ENCODE measurements at regions not wholly inside any gene's neighbourhood (a gene's known extent, or its start where the extent isn't known, plus 50 kb on each side); places are given as distances from the start of the nearest gene placed in this dataset.
A peak's percentile ranks its signal among the peaks of the same experiment; 100 is the strongest.

- Histone ChIP-seq H3K27me3 (no peaks in the 10 kb centered on the region), H3K9me3 (no peaks in the 10 kb centered on the region), H3K27ac (no peak overlapping the region), H3K4me3 (no peak overlapping the region), H3K36me3 (no peaks in the 10 kb centered on the region), H3K4me1 (no peaks in the 10 kb centered on the region)
- DNase-seq (no peak), ATAC-seq (no peak)
- intact Hi-C loops (cut with DNase I) = no loop called here
- TF ChIP-seq CTCF (IDR thresholded peaks at IDR 0.05) = no peak
Measured at GRCh38 chr20:41978875-41979274, 360.7 kb upstream of the CHD6 start.

DNA sequence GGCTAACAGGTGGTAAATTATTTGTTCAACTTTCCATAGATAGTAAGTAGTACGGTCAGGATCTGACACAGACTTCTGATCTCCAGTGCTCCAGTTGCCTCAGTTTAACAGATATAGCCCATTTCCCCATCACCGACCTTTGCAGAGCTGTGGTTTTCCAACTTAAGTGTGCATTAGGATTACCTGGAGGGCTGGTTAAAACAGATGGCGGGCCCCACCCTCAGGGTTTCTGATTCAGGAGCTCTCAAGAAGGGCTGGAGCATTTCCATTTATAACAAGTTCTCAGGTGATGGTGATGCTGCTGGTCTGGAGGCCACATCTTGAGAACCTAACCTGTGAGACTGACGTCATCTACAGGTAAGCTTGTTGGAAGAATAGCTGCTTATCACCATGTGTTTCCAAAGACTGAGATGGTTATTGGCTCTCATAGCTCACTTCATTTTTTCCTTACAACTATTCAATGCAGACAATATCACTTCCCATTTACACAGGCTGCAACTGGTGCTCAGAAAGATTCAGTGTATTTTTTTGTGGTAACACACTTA, 360.1 kb upstream of the CHD6 start:
- ATAC-seq = no peak

DNA sequence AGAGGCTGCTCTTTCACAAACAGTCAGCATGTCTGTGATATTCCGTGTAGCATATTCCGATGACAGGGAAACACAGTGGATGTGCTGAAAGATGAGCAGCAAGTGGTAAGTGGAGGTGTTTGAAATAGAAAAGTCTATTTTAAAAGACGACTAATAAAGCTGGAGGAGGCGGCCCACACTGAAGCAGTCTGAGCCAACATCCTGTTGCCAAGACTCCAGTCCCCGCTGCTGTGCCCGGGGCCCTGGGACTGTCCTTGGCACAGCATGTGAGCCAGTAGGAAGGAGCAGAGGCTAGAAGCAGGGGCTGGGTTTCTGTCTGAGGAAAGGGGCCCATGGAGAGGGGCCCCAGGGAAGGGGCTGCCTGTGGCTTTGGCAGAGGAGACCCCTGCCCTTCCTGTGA, 351.5 kb upstream of the CHD6 start:
- TF ChIP-seq CTCF (IDR thresholded peaks at IDR 0.05) = no peak
- ATAC-seq = no peak
- Histone ChIP-seq H3K27ac (no peak overlapping the region), H3K36me3 (no peaks in the 10 kb centered on the region), H3K27me3 (peaks cover 0 to 30% of the 10 kb centered on the region in 2 donors), H3K4me3 (no peak overlapping the region), H3K4me1 (no peaks in the 10 kb centered on the region), H3K9me3 (no peaks in the 10 kb centered on the region)
- intact Hi-C loops (cut with DNase I) = no loop called here
- peak in 1 of 4 donors; percentile 33 for DNase-seq

More for the DNA sequence above, 360.1 kb upstream of the CHD6 start:
- Histone ChIP-seq H3K36me3 (no peaks in the 10 kb centered on the region), H3K4me1 (no peaks in the 10 kb centered on the region), H3K4me3 (no peak overlapping the region), H3K27me3 (no peaks in the 10 kb centered on the region), H3K27ac (no peak overlapping the region), H3K9me3 (no peaks in the 10 kb centered on the region)
- intact Hi-C loops (cut with DNase I) = no loop called here
- DNase-seq = no peak
- no peak for TF ChIP-seq CTCF (IDR thresholded peaks at IDR 0.05)

GRCh38 chr20:41960166-41960565, 342.0 kb upstream of the CHD6 start:
- no peaks in the 10 kb centered on the region for H3K9me3 ChIP-seq
- H3K36me3 ChIP-seq = no peaks in the 10 kb centered on the region
- no peak overlapping the region for H3K4me3 ChIP-seq
- H3K4me1 ChIP-seq = no peaks in the 10 kb centered on the region
- no peak for TF ChIP-seq CTCF (IDR thresholded peaks at IDR 0.05)
- H3K27me3 ChIP-seq = peaks cover 0 to 25% of the 10 kb centered on the region in 2 donors
- no peak for ATAC-seq
- no peak overlapping the region for H3K27ac ChIP-seq
- intact Hi-C loops (cut with DNase I) = no loop called here
- no peak for DNase-seq

DNA sequence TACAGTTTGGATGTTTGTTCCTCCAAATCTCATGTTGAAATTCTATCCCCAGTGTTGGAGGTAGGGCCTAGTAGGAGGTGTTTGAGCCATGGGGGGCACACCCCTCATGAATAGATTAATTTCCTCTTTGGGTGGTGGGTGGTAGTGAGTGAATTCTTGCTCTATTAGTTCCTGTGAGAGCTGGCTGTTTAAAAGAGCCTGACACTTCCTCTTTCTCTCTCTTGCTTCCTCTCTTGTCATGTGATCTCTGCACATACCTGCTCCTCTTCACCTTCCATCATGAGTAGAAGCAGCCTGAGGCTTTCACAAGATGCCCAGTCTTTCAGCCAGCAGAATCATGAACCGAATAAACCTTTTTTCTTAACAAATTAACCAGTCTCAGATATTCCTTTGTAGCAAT, 340.2 kb upstream of the CHD6 start:
- H3K36me3 ChIP-seq = no peaks in the 10 kb centered on the region
- TF ChIP-seq CTCF (IDR thresholded peaks at IDR 0.05) = no peak
- no peak overlapping the region for H3K4me3 ChIP-seq
- no peaks in the 10 kb centered on the region for H3K4me1 ChIP-seq
- no peak for DNase-seq
- H3K27me3 ChIP-seq = peaks cover 0 to 26% of the 10 kb centered on the region in 2 donors
- no peaks in the 10 kb centered on the region for H3K9me3 ChIP-seq
- H3K27ac ChIP-seq = no peak overlapping the region
- ATAC-seq = no peak
- intact Hi-C loops (cut with DNase I) = no loop called here

Measured in left lung (tissue), 4 donors.